ENCODE measurements at regions not wholly inside any gene's neighbourhood (a gene's known extent, or its start where the extent isn't known, plus 50 kb on each side); places are given as distances from the start of the nearest gene placed in this dataset.
A peak's percentile ranks its signal among the peaks of the same experiment; 100 is the strongest.
"Not testable (repeated sequence)": the region's sequence is repeated elsewhere in the genome, so short reads cannot be mapped to it uniquely, and the experiment has no call there.

DNA sequence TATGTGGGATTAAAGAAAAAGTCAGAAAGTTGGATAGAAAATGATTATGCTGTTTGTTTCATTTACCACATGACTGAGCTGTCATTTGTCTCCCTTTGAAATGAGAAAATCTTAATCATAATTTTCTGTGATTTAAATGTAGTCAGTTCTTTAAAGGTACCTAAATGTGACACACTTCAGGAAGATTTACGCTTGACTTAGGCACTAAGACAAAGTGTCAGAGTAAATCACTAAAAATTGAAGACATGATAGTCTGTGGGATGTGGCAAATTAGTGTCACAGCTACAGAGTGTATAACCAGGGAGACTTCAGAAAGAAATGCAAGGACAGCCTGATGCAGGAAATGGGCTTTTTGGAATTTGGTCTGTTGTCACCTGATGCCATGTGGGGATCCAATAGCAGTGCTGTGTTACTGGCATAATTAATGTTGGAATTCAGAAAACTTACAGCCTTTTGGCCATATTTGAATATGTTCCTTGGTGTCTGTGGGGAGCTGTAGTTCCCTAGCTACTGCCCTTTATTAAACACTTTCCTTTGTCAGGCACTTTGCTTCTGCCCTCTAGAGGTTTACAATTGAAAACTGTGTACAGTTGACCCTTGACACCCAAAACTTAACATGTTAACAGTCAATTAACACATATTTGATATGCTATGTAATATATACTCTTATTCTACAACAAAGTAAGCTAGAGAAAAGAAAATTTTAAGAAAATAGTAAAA is 493.8 kb downstream of the UTRN start:
- DNase-seq (ENCODE audit: low read depth): no peak
- TF ChIP-seq, protein P1, sequence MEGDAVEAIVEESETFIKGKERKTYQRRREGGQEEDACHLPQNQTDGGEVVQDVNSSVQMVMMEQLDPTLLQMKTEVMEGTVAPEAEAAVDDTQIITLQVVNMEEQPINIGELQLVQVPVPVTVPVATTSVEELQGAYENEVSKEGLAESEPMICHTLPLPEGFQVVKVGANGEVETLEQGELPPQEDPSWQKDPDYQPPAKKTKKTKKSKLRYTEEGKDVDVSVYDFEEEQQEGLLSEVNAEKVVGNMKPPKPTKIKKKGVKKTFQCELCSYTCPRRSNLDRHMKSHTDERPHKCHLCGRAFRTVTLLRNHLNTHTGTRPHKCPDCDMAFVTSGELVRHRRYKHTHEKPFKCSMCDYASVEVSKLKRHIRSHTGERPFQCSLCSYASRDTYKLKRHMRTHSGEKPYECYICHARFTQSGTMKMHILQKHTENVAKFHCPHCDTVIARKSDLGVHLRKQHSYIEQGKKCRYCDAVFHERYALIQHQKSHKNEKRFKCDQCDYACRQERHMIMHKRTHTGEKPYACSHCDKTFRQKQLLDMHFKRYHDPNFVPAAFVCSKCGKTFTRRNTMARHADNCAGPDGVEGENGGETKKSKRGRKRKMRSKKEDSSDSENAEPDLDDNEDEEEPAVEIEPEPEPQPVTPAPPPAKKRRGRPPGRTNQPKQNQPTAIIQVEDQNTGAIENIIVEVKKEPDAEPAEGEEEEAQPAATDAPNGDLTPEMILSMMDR (conservative IDR thresholded peaks at IDR 0.05; ENCODE audit: low read length): no peak
- no peak overlapping the region for H3K4me3 ChIP-seq (ENCODE audit: low read length)

DNA sequence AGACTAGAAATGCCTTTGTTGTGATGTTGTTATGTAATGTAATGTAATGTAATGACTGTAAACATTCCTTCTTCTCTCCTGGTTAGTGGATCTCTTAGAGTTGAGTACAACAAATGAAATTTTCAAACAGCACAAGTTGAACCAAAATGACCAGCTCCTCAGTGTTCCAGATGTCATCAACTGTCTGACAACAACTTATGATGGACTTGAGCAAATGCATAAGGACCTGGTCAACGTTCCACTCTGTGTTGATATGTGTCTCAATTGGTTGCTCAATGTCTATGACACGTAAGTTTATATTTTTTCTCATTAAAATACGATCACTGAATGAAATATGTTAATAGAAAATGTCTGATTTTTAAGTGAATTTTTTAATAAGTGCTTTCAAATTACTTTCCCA is 496.7 kb downstream of the UTRN start:
- H3K4me3 ChIP-seq (ENCODE audit: low read length): no peak overlapping the region
- DNase-seq (ENCODE audit: low read depth): peak; percentile 7
- TF ChIP-seq, protein P1 (conservative IDR thresholded peaks at IDR 0.05; ENCODE audit: low read length): no peak

DNA sequence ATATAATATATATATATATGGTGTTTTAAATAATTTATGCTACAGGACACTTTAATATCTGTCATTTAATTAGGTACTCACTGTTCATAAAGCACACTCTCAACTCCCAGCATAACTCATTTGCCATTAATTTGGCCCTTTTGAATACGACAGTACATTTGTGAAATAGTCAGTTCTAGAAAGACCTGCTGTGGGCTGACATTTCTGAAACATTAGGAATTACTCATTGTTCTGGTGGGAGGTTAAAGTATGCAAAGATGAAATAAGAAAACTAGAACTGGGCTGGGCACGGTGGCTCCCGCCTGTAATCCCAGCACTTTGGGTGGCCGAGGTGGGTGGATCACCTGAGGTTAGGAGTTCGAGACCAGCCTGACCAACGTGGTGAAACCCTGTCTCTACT is 497.5 kb downstream of the UTRN start:
- no peak overlapping the region for H3K4me3 ChIP-seq (ENCODE audit: low read length)
- no peak for DNase-seq (ENCODE audit: low read depth)
- TF ChIP-seq, protein P1 (conservative IDR thresholded peaks at IDR 0.05; ENCODE audit: low read length): no peak

DNA sequence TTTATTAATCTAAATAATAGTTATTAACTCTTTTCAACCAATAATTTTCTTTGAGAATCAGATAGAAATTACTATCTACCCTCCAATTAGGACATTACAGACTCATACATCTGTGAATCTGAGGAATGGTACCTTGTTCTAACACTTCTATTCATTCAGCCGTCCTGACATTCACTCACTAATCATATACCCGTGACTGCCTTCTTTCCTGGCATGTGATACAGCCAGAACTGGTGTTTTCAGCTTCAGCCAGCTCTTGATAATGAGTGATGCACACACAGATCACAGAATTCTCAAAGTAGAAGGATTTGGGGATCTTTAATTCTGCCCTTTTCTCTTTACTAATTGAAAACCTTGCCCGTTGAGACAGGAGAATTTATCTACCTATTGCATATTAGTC is 499.9 kb downstream of the UTRN start:
- TF ChIP-seq, protein P1 (conservative IDR thresholded peaks at IDR 0.05; ENCODE audit: low read length): no peak
- DNase-seq (ENCODE audit: low read depth): no peak
- H3K4me3 ChIP-seq (ENCODE audit: low read length): no peak overlapping the region

DNA sequence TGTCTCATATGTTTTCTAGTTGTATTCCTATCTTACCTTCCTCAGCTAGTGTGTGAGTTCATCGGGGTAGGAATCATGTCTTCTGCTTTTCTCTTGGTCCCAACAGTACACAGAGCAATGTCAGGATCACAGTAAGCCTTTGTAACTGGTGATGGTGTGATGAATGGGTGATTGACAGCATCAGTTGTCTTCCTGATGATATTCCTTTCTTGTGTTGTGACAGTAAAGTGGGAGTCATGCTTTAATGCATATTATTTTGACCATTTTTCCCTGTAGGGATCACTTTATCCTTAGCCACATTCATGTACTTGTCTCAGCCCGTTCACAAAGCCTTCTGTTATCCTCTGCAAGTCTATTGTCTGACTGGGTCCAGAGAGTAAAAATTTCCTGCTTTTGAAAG is 501.7 kb downstream of the UTRN start:
- DNase-seq (ENCODE audit: low read depth): no peak
- H3K4me3 ChIP-seq (ENCODE audit: low read length): no peak overlapping the region
- TF ChIP-seq, protein P1 (conservative IDR thresholded peaks at IDR 0.05; ENCODE audit: low read length): no peak

DNA sequence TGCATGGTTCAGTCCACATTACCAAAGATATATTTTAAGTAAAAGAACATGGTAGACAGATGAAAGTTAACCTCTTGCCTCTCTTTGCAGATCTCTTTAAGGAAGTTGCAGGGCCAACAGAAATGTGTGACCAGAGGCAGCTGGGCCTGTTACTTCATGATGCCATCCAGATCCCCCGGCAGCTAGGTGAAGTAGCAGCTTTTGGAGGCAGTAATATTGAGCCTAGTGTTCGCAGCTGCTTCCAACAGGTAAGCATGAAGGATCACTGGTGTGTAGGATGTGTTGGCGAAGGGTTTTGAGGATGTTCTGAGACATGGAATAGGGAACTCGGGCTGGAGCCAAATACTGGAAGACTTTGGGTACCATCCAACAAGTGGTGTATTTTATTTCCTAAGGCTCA is 508.6 kb downstream of the UTRN start:
- TF ChIP-seq, protein P1 (conservative IDR thresholded peaks at IDR 0.05; ENCODE audit: low read length): no peak
- no peak overlapping the region for H3K4me3 ChIP-seq (ENCODE audit: low read length)
- no peak for DNase-seq (ENCODE audit: low read depth)

DNA sequence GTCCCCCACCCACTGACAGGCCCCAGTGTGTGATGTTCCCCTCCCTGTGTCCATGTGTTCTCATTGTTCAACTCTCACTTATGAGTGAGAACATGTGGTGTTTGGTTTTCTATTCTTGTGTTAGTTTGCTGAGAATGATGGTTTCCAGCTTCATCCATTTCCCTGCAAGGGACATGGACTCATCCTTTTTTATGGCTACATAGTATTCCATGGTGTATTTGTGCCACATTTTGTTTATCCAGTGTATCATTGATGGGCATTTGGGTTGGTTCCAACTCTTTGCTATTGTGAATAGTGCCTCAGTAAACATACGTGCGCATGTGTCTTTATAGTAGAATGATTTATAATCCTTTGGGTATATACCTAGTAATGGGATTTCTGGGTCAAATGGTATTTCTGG is 509.9 kb downstream of the UTRN start:
- not testable (repeated sequence) for DNase-seq (ENCODE audit: low read depth); H3K4me3 ChIP-seq (ENCODE audit: low read length)

Measured in AG10803 (cell line).